IMR-90 (cell line): ENCODE measurements at regions not wholly inside any gene's neighbourhood (a gene's known extent, or its start where the extent isn't known, plus 50 kb on each side); places are given as distances from the start of the nearest gene placed in this dataset.

Experiments
- ATAC-seq: fragments of 200-7000 bp; cut with Tn5 transposase; 2 replicates; pipeline ENCODE4 v1.9.1; 2020; ENCODE audit warnings: low read depth, mild to moderate bottlenecking, moderate library complexity
- BruUV-seq: library from RNA; stranded (reverse); fragments of 400-500 nt; replicated peaks from 2 replicates; lab custom pipeline; 2021; lab: Mats Ljungman, UMichigan
- CTCF ChIA-PET: fragments of 300-600 bp; formaldehyde crosslinking; extraction: SDS; loops from one replicate; lab custom pipeline; 2021; ENCODE audit warnings: antibody characterized with exemption; lab: Yijun Ruan, JAX
- POLR2A ChIA-PET: fragments of 300-600 bp; sonication (Branson Sonifier 250); formaldehyde crosslinking; loops from one replicate; lab custom pipeline; 2022; ENCODE audit warnings: antibody characterized with exemption; ENCODE audit not compliant: unreplicated experiment; lab: Charles Lee
- DNase-seq: peaks from one replicate; pipeline ENCODE4 v3.0.0; 2013
- H2AFZ ChIP-seq: replicated peaks from 2 replicates; pipeline ENCODE3; 2013; ENCODE audit warnings: low read length, mild to moderate bottlenecking; ENCODE audit not compliant: poor library complexity
- H2AK5ac ChIP-seq: 2 replicates; pipeline ENCODE4 v1.6.1; 2013; ENCODE audit warnings: low read depth, low read length, inconsistent platforms
- H2AK9ac ChIP-seq: replicated peaks from 2 replicates; pipeline ENCODE3; 2013; ENCODE audit warnings: mild to moderate bottlenecking, low read depth, low read length, moderate library complexity; ENCODE audit not compliant: poor library complexity
- H2BK120ac ChIP-seq: 2 replicates; pipeline ENCODE4 v1.6.1; 2013; ENCODE audit warnings: low read depth, low read length, inconsistent platforms
- H2BK15ac ChIP-seq: 3 replicates; pipeline ENCODE4 v1.6.1; 2013; ENCODE audit warnings: low read depth, low read length, inconsistent platforms
- H2BK20ac ChIP-seq: 2 replicates; pipeline ENCODE4 v1.6.1; 2013; ENCODE audit warnings: low read depth, mild to moderate bottlenecking, inconsistent platforms, low read length, moderate library complexity
- H2BK5ac ChIP-seq: 2 replicates; pipeline ENCODE4 v1.6.1; 2013; ENCODE audit warnings: mild to moderate bottlenecking, low read depth, low read length, inconsistent platforms; ENCODE audit not compliant: poor library complexity, severe bottlenecking
- H3K14ac ChIP-seq: replicated peaks from 2 replicates; pipeline ENCODE4 v1.6.1; 2013; ENCODE audit warnings: low read depth, low read length, inconsistent platforms
- H3K18ac ChIP-seq: 2 replicates; pipeline ENCODE4 v1.6.1; 2013; ENCODE audit warnings: low read depth, low read length, control low read depth
- H3K23ac ChIP-seq: 2 replicates; pipeline ENCODE4 v1.6.1; 2013; ENCODE audit warnings: low read depth, low read length, inconsistent platforms
- H3K27ac ChIP-seq: 2 replicates; pipeline ENCODE4 v1.5.1; 2013; ENCODE audit warnings: mild to moderate bottlenecking, control low read depth, low read length; ENCODE audit not compliant: insufficient read depth
- H3K27me3 ChIP-seq: 2 replicates; pipeline ENCODE4 v1.6.1; 2013; ENCODE audit warnings: low read length; ENCODE audit not compliant: control insufficient read depth, insufficient read depth
- H3K36me3 ChIP-seq: 2 replicates; pipeline ENCODE4 v1.6.1; 2013; ENCODE audit warnings: low read length, mixed read lengths; ENCODE audit not compliant: control insufficient read depth, insufficient read depth
- H3K4ac ChIP-seq: 2 replicates; pipeline ENCODE4 v1.6.1; 2013; ENCODE audit warnings: low read depth, low read length, inconsistent platforms
- H3K4me1 ChIP-seq: 2 replicates; pipeline ENCODE4 v1.6.1; 2013; ENCODE audit warnings: low read length, mixed read lengths; ENCODE audit not compliant: control insufficient read depth, insufficient read depth
- H3K4me2 ChIP-seq: 2 replicates; pipeline ENCODE4 v1.6.1; 2013; ENCODE audit warnings: low read depth, mild to moderate bottlenecking, control low read depth, low read length, moderate library complexity
- H3K4me3 ChIP-seq: 2 replicates; pipeline ENCODE4 v1.5.1; 2013; ENCODE audit warnings: low read depth, mild to moderate bottlenecking, control low read depth, low read length, moderate library complexity; ENCODE audit not compliant: insufficient read depth
- H3K56ac ChIP-seq: 2 replicates; pipeline ENCODE4 v1.6.1; 2013; ENCODE audit warnings: low read length, inconsistent platforms; ENCODE audit not compliant: insufficient read depth; ENCODE audit errors: extremely low read depth
- H3K79me1 ChIP-seq, 2 experiments: 2 replicates each; pipeline ENCODE4 v1.6.1; 2013; ENCODE audit warnings: low read length in 2 of 2, inconsistent platforms in 1 of 2, low read depth in 1 of 2
- H3K9ac ChIP-seq: 2 replicates; pipeline ENCODE4 v1.6.1; 2013; ENCODE audit warnings: low read depth, low read length, control low read depth
- H3K9me1 ChIP-seq: 2 replicates; pipeline ENCODE4 v1.6.1; 2013; ENCODE audit warnings: low read length, inconsistent platforms; ENCODE audit not compliant: insufficient read depth
- H3K9me3 ChIP-seq: 2 replicates; pipeline ENCODE4 v1.6.1; 2013; ENCODE audit warnings: low read length; ENCODE audit not compliant: control insufficient read depth, insufficient read depth
- H4K20me1 ChIP-seq: 2 replicates; pipeline ENCODE4 v1.6.1; 2013; ENCODE audit warnings: low read length, inconsistent platforms; ENCODE audit not compliant: insufficient read depth
- H4K5ac ChIP-seq: 2 replicates; pipeline ENCODE4 v1.6.1; 2013; ENCODE audit warnings: mild to moderate bottlenecking, low read depth, low read length, control low read depth
- H4K8ac ChIP-seq, 2 experiments: 2 replicates each; pipeline ENCODE4 v1.6.1; 2013; ENCODE audit warnings: low read depth in 2 of 2, low read length in 2 of 2, control low read depth in 1 of 2, inconsistent platforms in 1 of 2
- H4K91ac ChIP-seq: 2 replicates; pipeline ENCODE4 v1.6.1; 2013; ENCODE audit warnings: low read depth, low read length, inconsistent platforms; ENCODE audit not compliant: insufficient read depth
- BHLHE40 ChIP-seq: fragments of 150-350 bp; IDR thresholded peaks from 2 replicates; pipeline ENCODE4 v1.6.1; 2016; ENCODE audit warnings: mild to moderate bottlenecking, low read depth, low read length
- CEBPB ChIP-seq: IDR thresholded peaks from 2 replicates; pipeline ENCODE4 v1.6.1; 2012; ENCODE audit warnings: low read depth, low read length, improper control_type of control experiment
- CHD1 ChIP-seq: IDR thresholded peaks from 2 replicates; pipeline ENCODE4 v1.6.1; 2012; ENCODE audit warnings: low read depth, low read length, improper control_type of control experiment
- CTCF ChIP-seq: conservative IDR thresholded peaks from 2 replicates; pipeline ENCODE4 v1.5.1; 2012; ENCODE audit warnings: mild to moderate bottlenecking, low read depth, low read length, improper control_type of control experiment
- FOS ChIP-seq: fragments of 150-350 bp; IDR thresholded peaks from 2 replicates; pipeline ENCODE4 v1.6.1; 2016; ENCODE audit warnings: low read depth, low read length
- MAFK ChIP-seq: IDR thresholded peaks from 2 replicates; pipeline ENCODE4 v1.6.1; 2012; ENCODE audit warnings: low read depth, low read length, improper control_type of control experiment
- MAZ ChIP-seq: IDR thresholded peaks from 2 replicates; pipeline ENCODE4 v1.6.1; 2012; ENCODE audit warnings: low read depth, mild to moderate bottlenecking, low read length, improper control_type of control experiment, moderate library complexity, borderline replicate concordance
- MXI1 ChIP-seq: IDR thresholded peaks from 2 replicates; pipeline ENCODE4 v1.6.1; 2012; ENCODE audit warnings: low read depth, mild to moderate bottlenecking, low read length, moderate library complexity, borderline replicate concordance
- NFE2L2 ChIP-seq: fragments of 150-350 bp; IDR thresholded peaks from 2 replicates; pipeline ENCODE4 v1.6.1; 2016; ENCODE audit warnings: low read depth, mild to moderate bottlenecking, low read length
- POLR2A ChIP-seq: IDR thresholded peaks from 2 replicates; pipeline ENCODE4 v1.6.1; 2012; ENCODE audit warnings: mild to moderate bottlenecking, low read depth, low read length
- RAD21 ChIP-seq: IDR thresholded peaks from 2 replicates; pipeline ENCODE4 v1.6.1; 2012; ENCODE audit warnings: low read length, improper control_type of control experiment
- RCOR1 ChIP-seq: IDR thresholded peaks from 2 replicates; pipeline ENCODE4 v1.6.1; 2012; ENCODE audit warnings: mild to moderate bottlenecking, low read length, improper control_type of control experiment; ENCODE audit not compliant: insufficient replicate concordance
- RFX5 ChIP-seq: IDR thresholded peaks from 2 replicates; pipeline ENCODE4 v1.8.0; 2012; ENCODE audit warnings: low read depth, mild to moderate bottlenecking, low read length, moderate library complexity
- SMC3 ChIP-seq: fragments of 150-350 bp; IDR thresholded peaks from 2 replicates; pipeline ENCODE4 v1.6.1; 2016; ENCODE audit warnings: low read depth, mild to moderate bottlenecking, antibody characterized with exemption, low read length, moderate library complexity
- USF2 ChIP-seq: fragments of 150-350 bp; IDR thresholded peaks from 2 replicates; pipeline ENCODE4 v1.6.1; 2017; ENCODE audit warnings: mild to moderate bottlenecking, antibody characterized with exemption, low read length, low read depth
- WGBS, 2 experiments: methylation state at CpG; one replicate each; pipeline versions ENCODE4 v1.1.5 to v1.1.7; 2013; ENCODE audit warnings: missing lambda C conversion rate in 2 of 2; ENCODE audit not compliant: insufficient read length in 1 of 2; ENCODE audit errors: extremely low coverage in 2 of 2; 5-methylcytosine and 5-hydroxymethylcytosine counted together
- dilution Hi-C: fragments of 300-500 bp; cut with HindIII; formaldehyde crosslinking; loops from one replicate; pipeline ENCODE4 v1.14.3; 2018; ENCODE audit warnings: low sequenced_read_pairs; ENCODE audit not compliant: unreplicated experiment
- in situ Hi-C: fragments of 300-500 bp; cut with MboI; formaldehyde crosslinking; loops from 3 replicates; pipeline ENCODE4 v1.14.3; 2019; ENCODE audit warnings: low sequenced_read_pairs, inconsistent platforms, mixed read lengths
- intact Hi-C: fragments of 100-400 bp; cut with micrococcal nuclease; formaldehyde crosslinking; loops from 2 replicates; pipeline ENCODE4 v1.10.0; 2022
- TF ChIP-seq, protein P1 (sequence below): fragments of 150-350 bp; IDR thresholded peaks from 2 replicates; pipeline ENCODE4 v1.6.1; 2016; ENCODE audit warnings: low read depth, mild to moderate bottlenecking, low read length, moderate library complexity, borderline replicate concordance

- Histone ChIP-seq H3K18ac (peak overlapping the region; percentile 91), H3K9ac (no peak overlapping the region), H4K20me1 (no peaks in the 10 kb centered on the region), H3K27me3 (no peaks in the 10 kb centered on the region), H2BK120ac (peak overlapping the region; percentile 82), H2AK9ac (no peak overlapping the region), H2AK5ac (peak overlapping the region; percentile 40), H3K4ac (peak overlapping the region; percentile 68; the same call in 1 of the 2 replicates), H3K36me3 (no peaks in the 10 kb centered on the region), H2BK5ac (peak overlapping the region; percentile 93), H3K27ac (peak overlapping the region; percentile 66; the same call in 1 of the 2 replicates), H3K4me3 (no peak overlapping the region), H3K56ac (0 out of 2 replicates have a peak overlapping the region, but pooled peaks have one; percentile 12), H2BK15ac (peak overlapping the region; percentile 95), H4K5ac (peak overlapping the region; percentile 77), H3K79me1 (no peaks in the 10 kb centered on the region), H3K4me2 (0 out of 2 replicates have a peak overlapping the region, but pooled peaks have one; percentile 17), H4K8ac (peak overlapping the region in 1 of 2 experiments; percentile 69; a peak in 2 of 4 replicates), H3K9me1 (no peaks in the 10 kb centered on the region), H3K14ac (peak overlapping the region; percentile 53), H3K4me1 (peaks cover 5% of the 10 kb centered on the region), H3K23ac (peak overlapping the region; percentile 53; the same call in 1 of the 2 replicates), H2BK20ac (peak overlapping the region; percentile 79), H4K91ac (peak overlapping the region; percentile 28; the same call in 1 of the 2 replicates), H3K9me3 (peaks cover 2% of the 10 kb centered on the region; the same call in 1 of the 2 replicates), H2AFZ (peak overlapping the region; percentile 57)
- intact Hi-C loops, result no loop called here
- no peak for TF ChIP-seq CHD1
- no peak for TF ChIP-seq POLR2A
- no peak for TF ChIP-seq MAZ
- no peak for TF ChIP-seq USF2
- no peak for TF ChIP-seq RCOR1
- TF ChIP-seq, protein P1, sequence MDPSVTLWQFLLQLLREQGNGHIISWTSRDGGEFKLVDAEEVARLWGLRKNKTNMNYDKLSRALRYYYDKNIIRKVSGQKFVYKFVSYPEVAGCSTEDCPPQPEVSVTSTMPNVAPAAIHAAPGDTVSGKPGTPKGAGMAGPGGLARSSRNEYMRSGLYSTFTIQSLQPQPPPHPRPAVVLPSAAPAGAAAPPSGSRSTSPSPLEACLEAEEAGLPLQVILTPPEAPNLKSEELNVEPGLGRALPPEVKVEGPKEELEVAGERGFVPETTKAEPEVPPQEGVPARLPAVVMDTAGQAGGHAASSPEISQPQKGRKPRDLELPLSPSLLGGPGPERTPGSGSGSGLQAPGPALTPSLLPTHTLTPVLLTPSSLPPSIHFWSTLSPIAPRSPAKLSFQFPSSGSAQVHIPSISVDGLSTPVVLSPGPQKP, result no peak
- no peak for TF ChIP-seq MAFK
- TF ChIP-seq NFE2L2, result no peak
- TF ChIP-seq FOS, result no peak
- no peak for TF ChIP-seq BHLHE40
- no peak for TF ChIP-seq RAD21
- TF ChIP-seq CEBPB, result no peak
- no peak for TF ChIP-seq MXI1
- no peak for TF ChIP-seq RFX5
- no peak for TF ChIP-seq SMC3
- no peak for TF ChIP-seq CTCF
- POLR2A ChIA-PET, result no interaction called here
- BruUV-seq, result no TSS peak
- dilution Hi-C loops, result no loop called here
- WGBS, 2 experiments, result no CpG with 5 or more reads among the region's 2 CpGs
- CTCF ChIA-PET, result no interaction called here
- in situ Hi-C loops, result no loop called here
- peak; percentile 26 for DNase-seq
- ATAC-seq, result peak; percentile 40
These were observed 104.6 kb upstream of the COL3A1 start for GRCh38 chr2:188869550-188869949.
